IMR-90 (cell line): ENCODE measurements at regions not wholly inside any gene's neighbourhood (a gene's known extent, or its start where the extent isn't known, plus 50 kb on each side); places are given as distances from the start of the nearest gene placed in this dataset.

Source experiments
- ATAC-seq: fragments of 200-7000 bp; cut with Tn5 transposase; 2 replicates; pipeline ENCODE4 v1.9.1; 2020; ENCODE audit warnings: low read depth, mild to moderate bottlenecking, moderate library complexity
- BruUV-seq: library from RNA; stranded (reverse); fragments of 400-500 nt; replicated peaks from 2 replicates; lab custom pipeline; 2021; lab: Mats Ljungman, UMichigan
- CTCF ChIA-PET: fragments of 300-600 bp; formaldehyde crosslinking; extraction: SDS; loops from one replicate; lab custom pipeline; 2021; ENCODE audit warnings: antibody characterized with exemption; lab: Yijun Ruan, JAX
- POLR2A ChIA-PET: fragments of 300-600 bp; sonication (Branson Sonifier 250); formaldehyde crosslinking; loops from one replicate; lab custom pipeline; 2022; ENCODE audit warnings: antibody characterized with exemption; ENCODE audit not compliant: unreplicated experiment; lab: Charles Lee
- DNase-seq: peaks from one replicate; pipeline ENCODE4 v3.0.0; 2013
- H2AFZ ChIP-seq: replicated peaks from 2 replicates; pipeline ENCODE3; 2013; ENCODE audit warnings: low read length, mild to moderate bottlenecking; ENCODE audit not compliant: poor library complexity
- H2AK5ac ChIP-seq: 2 replicates; pipeline ENCODE4 v1.6.1; 2013; ENCODE audit warnings: low read depth, low read length, inconsistent platforms
- H2AK9ac ChIP-seq: replicated peaks from 2 replicates; pipeline ENCODE3; 2013; ENCODE audit warnings: mild to moderate bottlenecking, low read depth, low read length, moderate library complexity; ENCODE audit not compliant: poor library complexity
- H2BK120ac ChIP-seq: 2 replicates; pipeline ENCODE4 v1.6.1; 2013; ENCODE audit warnings: low read depth, low read length, inconsistent platforms
- H2BK15ac ChIP-seq: 3 replicates; pipeline ENCODE4 v1.6.1; 2013; ENCODE audit warnings: low read depth, low read length, inconsistent platforms
- H2BK20ac ChIP-seq: 2 replicates; pipeline ENCODE4 v1.6.1; 2013; ENCODE audit warnings: low read depth, mild to moderate bottlenecking, inconsistent platforms, low read length, moderate library complexity
- H2BK5ac ChIP-seq: 2 replicates; pipeline ENCODE4 v1.6.1; 2013; ENCODE audit warnings: mild to moderate bottlenecking, low read depth, low read length, inconsistent platforms; ENCODE audit not compliant: poor library complexity, severe bottlenecking
- H3K14ac ChIP-seq: replicated peaks from 2 replicates; pipeline ENCODE4 v1.6.1; 2013; ENCODE audit warnings: low read depth, low read length, inconsistent platforms
- H3K18ac ChIP-seq: 2 replicates; pipeline ENCODE4 v1.6.1; 2013; ENCODE audit warnings: low read depth, low read length, control low read depth
- H3K23ac ChIP-seq: 2 replicates; pipeline ENCODE4 v1.6.1; 2013; ENCODE audit warnings: low read depth, low read length, inconsistent platforms
- H3K27ac ChIP-seq: 2 replicates; pipeline ENCODE4 v1.5.1; 2013; ENCODE audit warnings: mild to moderate bottlenecking, control low read depth, low read length; ENCODE audit not compliant: insufficient read depth
- H3K27me3 ChIP-seq: 2 replicates; pipeline ENCODE4 v1.6.1; 2013; ENCODE audit warnings: low read length; ENCODE audit not compliant: control insufficient read depth, insufficient read depth
- H3K36me3 ChIP-seq: 2 replicates; pipeline ENCODE4 v1.6.1; 2013; ENCODE audit warnings: low read length, mixed read lengths; ENCODE audit not compliant: control insufficient read depth, insufficient read depth
- H3K4ac ChIP-seq: 2 replicates; pipeline ENCODE4 v1.6.1; 2013; ENCODE audit warnings: low read depth, low read length, inconsistent platforms
- H3K4me1 ChIP-seq: 2 replicates; pipeline ENCODE4 v1.6.1; 2013; ENCODE audit warnings: low read length, mixed read lengths; ENCODE audit not compliant: control insufficient read depth, insufficient read depth
- H3K4me2 ChIP-seq: 2 replicates; pipeline ENCODE4 v1.6.1; 2013; ENCODE audit warnings: low read depth, mild to moderate bottlenecking, control low read depth, low read length, moderate library complexity
- H3K4me3 ChIP-seq: 2 replicates; pipeline ENCODE4 v1.5.1; 2013; ENCODE audit warnings: low read depth, mild to moderate bottlenecking, control low read depth, low read length, moderate library complexity; ENCODE audit not compliant: insufficient read depth
- H3K56ac ChIP-seq: 2 replicates; pipeline ENCODE4 v1.6.1; 2013; ENCODE audit warnings: low read length, inconsistent platforms; ENCODE audit not compliant: insufficient read depth; ENCODE audit errors: extremely low read depth
- H3K79me1 ChIP-seq, 2 experiments: 2 replicates each; pipeline ENCODE4 v1.6.1; 2013; ENCODE audit warnings: low read length in 2 of 2, inconsistent platforms in 1 of 2, low read depth in 1 of 2
- H3K9ac ChIP-seq: 2 replicates; pipeline ENCODE4 v1.6.1; 2013; ENCODE audit warnings: low read depth, low read length, control low read depth
- H3K9me1 ChIP-seq: 2 replicates; pipeline ENCODE4 v1.6.1; 2013; ENCODE audit warnings: low read length, inconsistent platforms; ENCODE audit not compliant: insufficient read depth
- H3K9me3 ChIP-seq: 2 replicates; pipeline ENCODE4 v1.6.1; 2013; ENCODE audit warnings: low read length; ENCODE audit not compliant: control insufficient read depth, insufficient read depth
- H4K20me1 ChIP-seq: 2 replicates; pipeline ENCODE4 v1.6.1; 2013; ENCODE audit warnings: low read length, inconsistent platforms; ENCODE audit not compliant: insufficient read depth
- H4K5ac ChIP-seq: 2 replicates; pipeline ENCODE4 v1.6.1; 2013; ENCODE audit warnings: mild to moderate bottlenecking, low read depth, low read length, control low read depth
- H4K8ac ChIP-seq, 2 experiments: 2 replicates each; pipeline ENCODE4 v1.6.1; 2013; ENCODE audit warnings: low read depth in 2 of 2, low read length in 2 of 2, control low read depth in 1 of 2, inconsistent platforms in 1 of 2
- H4K91ac ChIP-seq: 2 replicates; pipeline ENCODE4 v1.6.1; 2013; ENCODE audit warnings: low read depth, low read length, inconsistent platforms; ENCODE audit not compliant: insufficient read depth
- CEBPB ChIP-seq: IDR thresholded peaks from 2 replicates; pipeline ENCODE4 v1.6.1; 2012; ENCODE audit warnings: low read depth, low read length, improper control_type of control experiment
- FOS ChIP-seq: fragments of 150-350 bp; IDR thresholded peaks from 2 replicates; pipeline ENCODE4 v1.6.1; 2016; ENCODE audit warnings: low read depth, low read length
- SMC3 ChIP-seq: fragments of 150-350 bp; IDR thresholded peaks from 2 replicates; pipeline ENCODE4 v1.6.1; 2016; ENCODE audit warnings: low read depth, mild to moderate bottlenecking, antibody characterized with exemption, low read length, moderate library complexity
- WGBS, 2 experiments: methylation state at CpG; one replicate each; pipeline versions ENCODE4 v1.1.5 to v1.1.7; 2013; ENCODE audit warnings: missing lambda C conversion rate in 2 of 2; ENCODE audit not compliant: insufficient read length in 1 of 2; ENCODE audit errors: extremely low coverage in 2 of 2; 5-methylcytosine and 5-hydroxymethylcytosine counted together
- dilution Hi-C: fragments of 300-500 bp; cut with HindIII; formaldehyde crosslinking; loops from one replicate; pipeline ENCODE4 v1.14.3; 2018; ENCODE audit warnings: low sequenced_read_pairs; ENCODE audit not compliant: unreplicated experiment
- in situ Hi-C: fragments of 300-500 bp; cut with MboI; formaldehyde crosslinking; loops from 3 replicates; pipeline ENCODE4 v1.14.3; 2019; ENCODE audit warnings: low sequenced_read_pairs, inconsistent platforms, mixed read lengths
- intact Hi-C: fragments of 100-400 bp; cut with micrococcal nuclease; formaldehyde crosslinking; loops from 2 replicates; pipeline ENCODE4 v1.10.0; 2022

DNA sequence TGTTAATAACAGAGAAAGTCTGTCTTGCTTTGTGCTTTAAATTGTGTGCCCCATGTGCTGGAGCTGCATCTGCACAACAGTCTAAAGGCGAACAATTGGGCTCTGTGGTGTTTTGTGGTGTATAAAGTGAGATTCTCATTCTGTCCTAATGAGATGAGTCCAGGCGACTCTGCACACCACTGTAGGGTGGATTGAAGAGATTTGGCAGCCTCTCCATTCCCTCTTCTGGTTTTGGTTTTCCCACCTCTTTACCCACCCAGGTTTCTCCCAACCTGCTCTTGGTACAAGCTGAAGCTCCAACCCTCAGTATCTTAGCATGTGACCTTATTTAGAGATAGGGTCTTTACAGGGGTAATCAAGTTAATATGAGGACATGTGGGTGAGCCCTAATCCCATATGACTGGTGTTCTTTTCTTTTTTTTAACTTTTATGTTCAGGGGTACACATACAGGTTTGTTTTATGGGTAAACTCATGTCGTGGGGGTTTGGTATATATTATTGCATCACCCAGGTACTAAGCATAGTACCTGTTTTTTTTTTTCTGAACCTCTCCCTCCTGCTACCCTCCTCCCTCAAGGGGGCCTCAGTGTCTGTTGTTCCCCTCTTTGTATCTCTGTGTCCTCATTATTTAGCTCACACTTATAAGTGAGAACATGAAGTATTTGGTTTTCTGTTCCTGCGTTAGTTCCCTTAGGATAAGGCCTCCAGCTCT lies 217.6 kb upstream of the DTNBP1 start:
- dilution Hi-C loops (no loop called here), intact Hi-C loops (no loop called here), in situ Hi-C loops (no loop called here)
- Histone ChIP-seq H3K79me1 (no peaks in the 10 kb centered on the region), H3K56ac (no peak overlapping the region), H4K20me1 (no peaks in the 10 kb centered on the region), H2BK20ac (no peak overlapping the region), H2BK5ac (no peak overlapping the region), H2BK15ac (no peak overlapping the region), H3K4me1 (peaks cover 2% of the 10 kb centered on the region; the same call in 1 of the 2 replicates), H3K9me3 (no peaks in the 10 kb centered on the region), H3K4me2 (no peak overlapping the region), H2AK5ac (no peak overlapping the region), H3K36me3 (no peaks in the 10 kb centered on the region), H4K5ac (no peak overlapping the region), H4K8ac (no peak overlapping the region), H3K4me3 (no peak overlapping the region), H3K9ac (no peak overlapping the region), H2AK9ac (no peak overlapping the region), H3K23ac (no peak overlapping the region), H2AFZ (no peak overlapping the region), H3K14ac (no peak overlapping the region), H2BK120ac (no peak overlapping the region), H3K27ac (no peak overlapping the region), H4K91ac (no peak overlapping the region), H3K18ac (no peak overlapping the region), H3K27me3 (peaks cover 19% of the 10 kb centered on the region), H3K9me1 (no peaks in the 10 kb centered on the region), H3K4ac (no peak overlapping the region)
- CTCF ChIA-PET: interaction anchor here (0.6 kb wide), 1 partner anchor 212 kb away, joined by 3 read pairs; no protein-coding TSS in a partner anchor
- POLR2A ChIA-PET: no interaction called here
- no CpG with 5 or more reads among the region's 4 CpGs for WGBS, 2 experiments
- TF ChIP-seq CEBPB (0 out of 2 replicates have a peak, but pooled peaks have one; percentile 3), SMC3 (no peak), FOS (no peak)
- ATAC-seq: no peak
- no TSS peak for BruUV-seq
- DNase-seq: no peak
